GM12865 (cell line): ENCODE measurements at regions not wholly inside any gene's neighbourhood (a gene's known extent, or its start where the extent isn't known, plus 50 kb on each side); places are given as distances from the start of the nearest gene placed in this dataset.

Source experiments
- DNase-seq: peaks from one replicate; pipeline ENCODE4 v3.0.0; 2010; ENCODE audit warnings: low read depth
- H3K4me3 ChIP-seq: 2 replicates; pipeline ENCODE4 v1.5.1; 2011; ENCODE audit warnings: mild to moderate bottlenecking, low read depth, low read length, control low read depth
- CTCF ChIP-seq: IDR thresholded peaks from 2 replicates; pipeline ENCODE4 v1.5.1; 2011; ENCODE audit warnings: low read length, control low read depth, low read depth, inconsistent platforms; ENCODE audit not compliant: insufficient read depth; ENCODE audit errors: missing control alignments

GRCh38 chr14:53703457-53703856 lies 253.2 kb downstream of the BMP4 start:
- no peak for DNase-seq
- no peak for TF ChIP-seq CTCF
- no peak overlapping the region for H3K4me3 ChIP-seq

- no peak overlapping the region for H3K4me3 ChIP-seq
- TF ChIP-seq CTCF: no peak
- DNase-seq: peak; percentile 69
Measured at GRCh38 chr14:53701108-53701875, 255.3 kb downstream of the BMP4 start.

GRCh38 chr14:53696217-53696965 lies 260.2 kb downstream of the BMP4 start:
- TF ChIP-seq CTCF: no peak
- H3K4me3 ChIP-seq: no peak overlapping the region
- DNase-seq: peak; percentile 12

- DNase-seq: no peak
- no peak overlapping the region for H3K4me3 ChIP-seq
- TF ChIP-seq CTCF: no peak
Measured at GRCh38 chr14:53695692-53696214, 260.9 kb downstream of the BMP4 start.

- DNase-seq: no peak
- TF ChIP-seq CTCF: no peak
- no peak overlapping the region for H3K4me3 ChIP-seq
Measured at GRCh38 chr14:53692885-53693284, 263.7 kb downstream of the BMP4 start.

- no peak for DNase-seq
- no peak for TF ChIP-seq CTCF
- no peak overlapping the region for H3K4me3 ChIP-seq
Measured at GRCh38 chr14:53692451-53692850, 264.2 kb downstream of the BMP4 start.
